HG02970 (cell line): ENCODE measurements at regions not wholly inside any gene's neighbourhood (a gene's known extent, or its start where the extent isn't known, plus 50 kb on each side); places are given as distances from the start of the nearest gene placed in this dataset.

Experiments used
- ATAC-seq: cut with Tn5 transposase; IDR thresholded peaks from one replicate; pipeline ENCODE4 v1.9.1; 2021; ENCODE audit warnings: mild to moderate bottlenecking, moderate library complexity, moderate number of reproducible peaks; ENCODE audit not compliant: unreplicated experiment, low FRiP score

DNA sequence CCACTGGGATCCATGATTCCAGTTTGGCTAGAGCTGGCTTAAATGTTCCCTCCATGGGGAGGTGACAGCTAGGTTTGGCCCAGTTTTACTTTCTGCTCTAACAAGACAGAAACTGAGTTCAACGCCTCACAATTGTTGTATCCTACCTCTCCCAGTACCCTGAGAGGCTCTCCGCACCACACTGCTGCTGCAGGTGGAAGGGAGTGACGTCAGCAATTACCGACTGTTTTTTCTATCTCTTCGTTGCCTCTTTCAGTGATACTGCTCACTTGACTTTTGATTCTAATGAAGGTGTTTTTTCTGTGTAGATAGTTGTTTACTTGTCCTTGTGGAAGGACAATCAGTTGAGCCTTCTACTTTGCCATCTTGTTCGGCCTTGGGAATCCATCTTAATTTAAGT is 204.9 kb upstream of the DUSP10 start:
- ATAC-seq = no peak

- no peak for ATAC-seq
These were observed 203.8 kb upstream of the DUSP10 start for GRCh38 chr1:221945669-221946068.

DNA sequence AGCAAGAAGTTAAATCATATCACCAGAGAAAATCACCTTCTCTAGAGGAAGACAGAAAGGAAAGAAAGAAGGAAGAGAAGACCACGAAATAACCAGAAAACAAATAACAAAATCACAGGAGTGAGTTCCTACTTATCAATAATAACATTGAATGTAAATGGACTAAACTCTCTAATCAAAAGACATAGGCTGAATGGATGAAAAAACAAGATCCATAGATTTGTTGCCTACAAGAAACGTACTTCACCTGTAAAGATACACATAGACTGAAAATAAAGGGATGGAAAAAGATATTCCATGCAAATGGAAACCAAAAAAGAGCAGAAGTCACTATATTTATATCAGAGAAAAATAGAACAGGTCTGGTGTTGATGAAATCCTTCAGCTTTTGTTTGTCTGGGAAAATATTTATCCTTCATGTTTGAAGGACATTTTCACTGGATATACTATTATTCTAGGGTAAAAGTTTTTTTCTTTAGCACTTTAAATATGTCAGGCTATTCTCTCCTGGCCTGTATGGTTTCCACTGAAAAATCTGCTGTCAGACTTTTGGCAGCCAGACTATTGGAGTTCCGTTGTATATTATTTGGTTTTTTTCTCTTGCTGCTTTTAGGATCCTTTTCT is 202.5 kb upstream of the DUSP10 start:
- ATAC-seq = no peak

DNA sequence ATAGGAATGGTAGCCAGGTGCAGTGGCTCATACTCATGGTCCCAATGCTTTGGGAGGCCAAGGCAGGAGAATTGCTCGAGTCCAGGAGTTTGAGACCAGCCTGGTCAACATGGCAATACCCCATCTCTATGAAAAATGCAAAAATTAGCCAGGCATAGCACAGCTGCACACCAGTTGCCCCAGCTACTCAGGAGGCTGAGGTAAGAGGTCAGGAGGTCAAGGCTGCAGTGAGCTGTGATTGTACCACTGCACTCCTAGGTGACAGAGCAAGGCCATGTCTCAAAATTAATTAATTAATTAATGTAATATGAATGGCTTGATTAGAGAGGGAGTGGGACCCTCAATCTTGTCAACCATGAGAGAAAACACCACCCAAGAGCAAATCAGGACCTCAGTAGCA is 198.7 kb upstream of the DUSP10 start:
- no peak for ATAC-seq

DNA sequence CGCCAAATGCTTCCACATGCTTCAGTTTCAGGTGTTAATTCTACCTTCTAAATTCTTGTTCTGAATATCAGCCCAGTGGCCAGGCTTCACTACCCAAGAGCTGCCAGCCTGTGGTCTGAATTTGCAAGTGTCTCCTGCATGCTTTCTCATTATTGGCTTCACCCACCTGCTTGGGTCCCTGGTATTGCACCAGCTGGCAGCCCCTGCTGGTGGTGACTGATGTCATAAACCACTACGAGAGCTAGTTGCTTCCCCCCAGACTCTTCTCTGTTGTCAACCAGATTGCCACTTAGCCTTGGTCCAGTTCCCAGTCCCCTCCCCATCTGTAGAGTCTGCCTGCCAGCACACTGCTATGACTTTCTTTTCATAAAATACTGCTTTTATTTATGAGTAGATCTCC is 197.7 kb upstream of the DUSP10 start:
- ATAC-seq = peak; percentile 51

GRCh38 chr1:221937155-221937953 is 195.5 kb upstream of the DUSP10 start:
- peak; percentile 43 for ATAC-seq

GRCh38 chr1:221933814-221934213 is 191.9 kb upstream of the DUSP10 start:
- ATAC-seq = no peak

DNA sequence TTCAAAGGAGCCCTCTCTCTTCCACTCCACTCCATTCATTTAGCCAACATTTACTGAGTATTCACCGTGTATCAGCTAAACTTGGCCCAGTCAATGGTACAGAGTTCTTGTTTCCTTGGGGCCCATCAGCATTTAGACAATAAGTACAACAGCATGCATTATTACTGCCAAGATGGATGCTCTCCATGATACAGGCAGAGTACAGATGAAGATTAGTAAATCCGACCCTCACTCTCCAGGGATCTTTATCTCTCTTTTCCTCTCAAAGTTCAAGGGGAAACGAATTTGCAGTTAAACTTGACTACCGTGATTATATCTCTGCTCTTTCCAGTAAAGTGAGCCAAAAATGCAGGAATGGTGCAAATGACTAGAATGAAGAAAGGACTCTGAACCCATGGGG is 184.6 kb upstream of the DUSP10 start:
- no peak for ATAC-seq

DNA sequence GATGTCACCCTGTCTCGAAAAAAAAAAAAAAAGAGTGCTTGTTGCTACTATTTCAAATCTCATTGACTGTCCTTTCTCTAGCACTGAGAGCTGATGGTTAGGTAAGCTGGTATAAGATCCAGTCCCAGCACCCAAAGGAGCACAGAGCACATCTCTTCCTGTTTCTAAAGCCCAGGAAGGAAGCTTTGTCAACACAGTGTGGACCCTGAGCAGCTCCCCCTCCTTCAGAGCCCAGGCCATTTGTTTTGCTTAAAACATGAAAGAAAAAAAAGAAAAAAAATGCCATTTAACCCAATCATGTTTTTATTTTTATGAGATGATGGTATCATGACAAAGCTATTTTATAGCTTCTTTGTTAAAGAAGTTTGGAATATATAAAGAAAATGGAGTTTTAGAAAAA is 184.1 kb upstream of the DUSP10 start:
- ATAC-seq = no peak

DNA sequence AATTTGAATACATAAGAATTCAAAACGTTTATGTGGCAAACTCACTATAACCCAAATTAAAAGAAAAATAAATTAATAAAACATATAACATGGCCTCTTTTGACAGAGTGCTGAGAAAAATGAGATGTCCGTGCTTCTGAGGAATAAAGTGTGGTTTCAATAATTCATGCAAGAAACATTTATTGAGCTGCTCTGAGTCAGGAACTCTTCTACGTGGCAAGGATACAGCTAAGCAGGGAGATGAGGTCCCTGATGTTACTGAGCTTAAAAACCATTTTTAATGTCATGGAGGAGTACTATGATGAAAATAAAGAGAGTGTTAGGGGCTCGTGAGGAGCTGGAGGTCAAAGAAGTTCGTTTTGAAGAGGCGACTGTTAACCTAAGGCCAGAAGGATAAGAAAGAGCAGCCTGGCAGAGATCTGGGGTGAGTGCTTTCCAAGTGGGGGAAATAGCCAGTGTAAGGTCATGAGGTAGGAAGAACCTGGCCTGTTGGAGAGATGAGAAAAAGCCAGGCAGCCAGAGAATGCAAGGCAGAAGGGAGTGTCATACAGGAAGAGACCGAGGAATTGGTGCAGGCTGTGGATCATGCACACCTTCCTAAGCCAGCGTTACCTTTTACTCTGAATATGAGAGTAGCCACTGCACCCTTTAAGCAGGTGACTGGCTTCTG is 182.2 kb upstream of the DUSP10 start:
- no peak for ATAC-seq

GRCh38 chr1:221921936-221922335 is 180.0 kb upstream of the DUSP10 start:
- no peak for ATAC-seq

DNA sequence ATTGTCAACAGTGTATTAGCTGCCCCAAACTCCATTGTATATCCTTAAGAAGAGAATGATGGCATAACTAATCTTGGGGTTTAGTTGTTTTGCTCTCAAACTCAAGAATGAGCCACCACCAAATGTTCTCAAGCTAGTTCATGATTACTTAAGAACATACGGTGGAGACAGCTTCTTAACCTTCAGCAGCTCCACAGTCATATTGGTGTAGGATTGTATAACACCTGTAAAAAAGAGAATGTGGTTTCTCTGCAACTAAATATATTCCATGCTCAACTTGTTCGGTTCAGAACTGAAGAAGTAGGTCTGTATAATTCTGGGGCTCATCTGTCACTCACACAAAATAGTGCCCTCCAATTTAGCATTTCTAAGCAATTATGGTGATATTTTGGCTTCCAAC is 177.9 kb upstream of the DUSP10 start:
- ATAC-seq = no peak

GRCh38 chr1:221919341-221919740 is 177.5 kb upstream of the DUSP10 start:
- ATAC-seq = no peak

DNA sequence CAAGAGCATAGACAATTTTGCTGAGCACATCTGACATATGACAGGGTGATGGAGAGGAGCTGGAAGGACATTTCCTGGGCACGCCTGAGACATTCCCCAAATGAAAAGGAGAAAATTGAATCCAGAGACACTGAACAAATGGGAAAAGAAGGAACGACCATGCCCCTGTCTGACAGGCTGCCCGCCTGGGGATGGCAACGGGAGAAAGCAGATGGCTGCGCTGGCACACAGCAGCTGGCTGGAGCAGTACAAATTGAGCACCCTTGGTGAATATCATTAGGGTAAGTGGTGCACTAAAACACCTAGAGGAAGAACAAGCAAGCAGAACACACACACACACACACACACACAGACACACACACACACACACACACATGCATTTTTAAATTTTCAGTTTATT is 174.3 kb upstream of the DUSP10 start:
- ATAC-seq = no peak

DNA sequence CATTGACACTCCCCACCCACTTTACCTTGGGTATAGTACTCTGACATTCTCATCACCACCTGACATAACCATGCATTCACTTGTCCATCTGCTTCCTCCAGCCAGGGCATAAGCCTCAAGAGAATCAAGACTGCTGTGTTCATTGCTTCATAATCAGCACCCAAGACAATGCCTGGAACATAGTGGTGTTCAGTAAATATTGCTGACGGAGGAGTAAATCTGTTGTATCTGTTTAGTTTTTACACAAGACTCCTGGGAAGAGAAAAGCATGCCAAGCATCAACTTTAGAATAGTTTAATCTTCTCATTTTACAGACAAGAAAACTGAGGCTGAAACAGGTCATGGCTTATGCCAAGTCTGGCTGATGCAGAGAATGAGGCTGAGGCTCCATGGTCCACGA is 173.9 kb upstream of the DUSP10 start:
- no peak for ATAC-seq

GRCh38 chr1:221913351-221913892 is 171.5 kb upstream of the DUSP10 start:
- no peak for ATAC-seq

GRCh38 chr1:221912230-221912629 is 170.3 kb upstream of the DUSP10 start:
- no peak for ATAC-seq

DNA sequence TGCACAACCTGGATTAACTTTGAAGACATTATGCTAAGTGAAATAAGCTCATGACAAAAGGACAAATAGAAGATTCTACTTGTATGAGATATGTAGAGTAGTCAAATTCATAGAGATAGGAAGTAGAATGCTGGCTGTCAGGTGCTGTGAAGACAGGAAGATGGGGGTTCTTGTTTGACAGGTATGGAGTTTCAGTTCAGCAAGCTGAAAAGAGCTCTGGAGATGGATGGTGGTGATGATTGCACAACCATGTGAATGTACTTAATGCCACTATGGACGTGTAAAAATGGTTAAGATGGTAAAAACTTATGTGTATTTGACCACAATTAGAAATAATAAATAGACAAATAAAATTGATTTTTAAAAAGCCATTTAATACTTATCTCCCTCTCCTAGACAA is 169.8 kb upstream of the DUSP10 start:
- ATAC-seq = no peak

- no peak for ATAC-seq
These were observed 168.3 kb upstream of the DUSP10 start for GRCh38 chr1:221910222-221910621.

DNA sequence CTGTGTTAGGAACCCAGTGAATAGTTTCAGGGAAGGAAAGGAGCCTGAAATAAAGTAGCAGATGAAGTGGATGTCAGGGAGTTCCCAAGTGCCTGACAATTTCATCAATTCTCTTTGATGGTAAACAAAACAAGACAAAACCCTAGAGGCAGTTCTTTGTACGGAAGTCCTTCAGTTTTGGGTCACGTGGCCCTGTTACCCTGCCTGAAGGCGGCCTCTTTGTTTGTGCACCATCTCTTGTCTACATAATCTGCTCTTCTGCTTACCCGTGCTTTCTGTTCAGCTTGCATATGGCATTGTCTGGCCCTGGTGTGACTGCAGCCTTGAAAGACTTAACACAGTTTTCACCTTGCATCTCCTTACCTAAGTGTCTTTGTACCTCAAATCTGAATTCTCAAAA is 166.7 kb upstream of the DUSP10 start:
- no peak for ATAC-seq

DNA sequence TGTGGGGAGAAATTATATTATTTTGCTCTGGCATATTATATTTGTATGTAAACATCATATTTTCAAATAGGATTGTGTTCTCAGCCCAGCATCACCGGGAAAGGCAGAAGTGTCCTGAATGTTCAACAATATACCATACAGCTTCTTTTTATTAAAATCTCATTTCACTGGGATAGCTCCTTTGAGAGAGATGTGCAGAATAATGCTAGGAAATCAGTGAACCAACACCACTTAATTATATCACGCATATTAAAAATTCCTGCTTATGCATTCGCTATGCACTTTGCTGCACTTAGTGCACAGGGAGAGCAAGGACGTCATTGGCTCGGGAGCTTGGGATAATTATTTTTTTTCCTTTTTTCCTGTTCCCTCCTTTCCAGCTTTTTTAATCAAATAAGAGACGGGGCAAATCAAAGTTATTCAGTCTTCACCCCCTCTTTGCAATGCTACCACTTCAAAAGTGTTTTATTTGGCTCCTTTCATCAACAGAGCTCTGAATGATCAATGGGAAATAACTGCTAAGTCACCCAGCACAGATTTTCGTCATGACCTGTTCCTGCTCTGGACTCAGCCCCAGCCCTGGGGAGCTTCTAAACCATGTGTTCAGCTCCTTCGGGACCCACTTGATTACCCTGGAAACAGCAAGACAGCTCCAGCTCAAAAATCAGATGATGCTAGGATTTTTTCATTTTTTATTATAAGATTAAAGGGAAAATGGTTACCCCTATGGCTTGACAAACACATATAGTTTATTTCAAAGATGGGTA is 165.5 kb upstream of the DUSP10 start:
- no peak for ATAC-seq
